Ascending aorta (tissue), 2 donors: ENCODE measurements at regions not wholly inside any gene's neighbourhood (a gene's known extent, or its start where the extent isn't known, plus 50 kb on each side); places are given as distances from the start of the nearest gene placed in this dataset.
A peak's percentile ranks its signal among the peaks of the same experiment; 100 is the strongest.

Experiments used
- DNase-seq, 2 donors: peaks; one replicate each; pipeline ENCODE4 v3.0.0-alpha.2; 2019; ENCODE audit warnings: low spot score in 2 of 2
- H3K27ac ChIP-seq, 2 donors: fragments of 200-600 bp; sonication (generic); one replicate each; pipeline ENCODE4 v1.5.1; 2016 to 2017; ENCODE audit warnings: mild to moderate bottlenecking in 1 of 2
- H3K27me3 ChIP-seq: fragments of 200-600 bp; sonication (generic); one replicate; pipeline ENCODE4 v1.5.1; 2017
- H3K36me3 ChIP-seq, 2 donors: fragments of 200-600 bp; sonication (generic); one replicate each; pipeline ENCODE4 v1.5.1; 2016
- H3K4me1 ChIP-seq, 2 donors: fragments of 200-600 bp; sonication (generic); one replicate each; pipeline ENCODE4 v1.5.1; 2016 to 2017; ENCODE audit warnings: mild to moderate bottlenecking in 1 of 2
- H3K4me3 ChIP-seq, 2 donors: fragments of 200-600 bp; sonication (generic); one replicate each; pipeline ENCODE4 v1.5.1; 2016 to 2017; ENCODE audit warnings: mild to moderate bottlenecking in 1 of 2
- H3K9me3 ChIP-seq, 2 donors: fragments of 200-600 bp; sonication (generic); one replicate each; pipeline ENCODE4 v1.5.1; 2016
- intact Hi-C: fragments of 100-400 bp; cut with DNase I; formaldehyde crosslinking; loops from one replicate; pipeline ENCODE4 v1.15.1; 2023
- TF ChIP-seq, protein P1 (sequence below), 3 experiments: fragments of 200-600 bp in 2 of 3; fragments of 450-650 bp in 1 of 3; sonication (generic) in 2 of 3; IDR thresholded peaks; one replicate each; pipeline ENCODE4 v1.5.1; 2016 to 2019; ENCODE audit warnings: antibody characterized with exemption in 3 of 3, mild to moderate bottlenecking in 1 of 3, moderate library complexity in 1 of 3

GRCh38 chr9:80078826-80079225 is 507.1 kb downstream of the TLE4 start:
- Histone ChIP-seq H3K4me1 (peaks cover 0 to 2% of the 10 kb centered on the region in 2 donors), H3K36me3 (no peaks in the 10 kb centered on the region), H3K27ac (no peak overlapping the region), H3K9me3 (no peaks in the 10 kb centered on the region), H3K27me3 (no peaks in the 10 kb centered on the region), H3K4me3 (no peak overlapping the region)
- DNase-seq = no peak
- TF ChIP-seq, protein P1, sequence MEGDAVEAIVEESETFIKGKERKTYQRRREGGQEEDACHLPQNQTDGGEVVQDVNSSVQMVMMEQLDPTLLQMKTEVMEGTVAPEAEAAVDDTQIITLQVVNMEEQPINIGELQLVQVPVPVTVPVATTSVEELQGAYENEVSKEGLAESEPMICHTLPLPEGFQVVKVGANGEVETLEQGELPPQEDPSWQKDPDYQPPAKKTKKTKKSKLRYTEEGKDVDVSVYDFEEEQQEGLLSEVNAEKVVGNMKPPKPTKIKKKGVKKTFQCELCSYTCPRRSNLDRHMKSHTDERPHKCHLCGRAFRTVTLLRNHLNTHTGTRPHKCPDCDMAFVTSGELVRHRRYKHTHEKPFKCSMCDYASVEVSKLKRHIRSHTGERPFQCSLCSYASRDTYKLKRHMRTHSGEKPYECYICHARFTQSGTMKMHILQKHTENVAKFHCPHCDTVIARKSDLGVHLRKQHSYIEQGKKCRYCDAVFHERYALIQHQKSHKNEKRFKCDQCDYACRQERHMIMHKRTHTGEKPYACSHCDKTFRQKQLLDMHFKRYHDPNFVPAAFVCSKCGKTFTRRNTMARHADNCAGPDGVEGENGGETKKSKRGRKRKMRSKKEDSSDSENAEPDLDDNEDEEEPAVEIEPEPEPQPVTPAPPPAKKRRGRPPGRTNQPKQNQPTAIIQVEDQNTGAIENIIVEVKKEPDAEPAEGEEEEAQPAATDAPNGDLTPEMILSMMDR (IDR thresholded peaks at IDR 0.05) = no peak
- intact Hi-C loops = no loop called here

DNA sequence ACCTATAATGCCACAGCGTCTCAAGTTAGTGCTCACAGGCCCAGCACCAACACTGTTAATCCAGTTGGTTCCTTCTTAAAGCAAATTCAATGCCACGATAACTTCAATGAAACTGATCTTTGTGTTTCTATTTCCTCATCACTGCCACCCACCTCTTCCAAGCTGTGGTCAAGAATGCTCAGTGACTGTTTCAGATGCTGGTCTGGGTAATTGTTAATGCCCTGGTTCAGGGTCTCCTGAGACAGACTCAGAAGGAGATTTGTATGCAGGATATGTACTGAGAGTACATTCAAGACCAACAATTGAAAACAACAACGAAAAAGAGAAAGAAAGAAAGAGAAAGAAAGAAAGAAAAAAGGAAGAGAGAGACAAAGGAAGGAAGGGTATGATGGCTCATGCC is 505.3 kb downstream of the TLE4 start:
- Histone ChIP-seq H3K27me3 (no peaks in the 10 kb centered on the region), H3K9me3 (no peaks in the 10 kb centered on the region), H3K4me1 (peaks cover 0 to 2% of the 10 kb centered on the region in 2 donors), H3K27ac (no peak overlapping the region), H3K4me3 (no peak overlapping the region), H3K36me3 (no peaks in the 10 kb centered on the region)
- DNase-seq = no peak
- intact Hi-C loops = no loop called here
- TF ChIP-seq, protein P1 (IDR thresholded peaks at IDR 0.05) = no peak

- Histone ChIP-seq H3K36me3 (no peaks in the 10 kb centered on the region), H3K4me3 (no peak overlapping the region), H3K27ac (no peak overlapping the region), H3K4me1 (peaks cover 0 to 2% of the 10 kb centered on the region in 2 donors), H3K9me3 (no peaks in the 10 kb centered on the region), H3K27me3 (no peaks in the 10 kb centered on the region)
- intact Hi-C loops = no loop called here
- DNase-seq = no peak
- TF ChIP-seq, protein P1 (IDR thresholded peaks at IDR 0.05) = no peak
Measured at GRCh38 chr9:80076162-80076561, 504.4 kb downstream of the TLE4 start.

GRCh38 chr9:80074439-80074838 is 502.7 kb downstream of the TLE4 start:
- H3K27me3 ChIP-seq = no peaks in the 10 kb centered on the region
- H3K27ac ChIP-seq = peak overlapping the region in 1 of 2 donors; percentile 2
- H3K36me3 ChIP-seq = no peaks in the 10 kb centered on the region
- intact Hi-C loops = no loop called here
- H3K4me3 ChIP-seq = no peak overlapping the region
- TF ChIP-seq, protein P1 (IDR thresholded peaks at IDR 0.05) = no peak
- no peak for DNase-seq
- no peaks in the 10 kb centered on the region for H3K9me3 ChIP-seq
- H3K4me1 ChIP-seq = peaks cover 0 to 2% of the 10 kb centered on the region in 2 donors

GRCh38 chr9:80072451-80072850 is 500.7 kb downstream of the TLE4 start:
- TF ChIP-seq, protein P1 (IDR thresholded peaks at IDR 0.05) = no peak
- no peaks in the 10 kb centered on the region for H3K36me3 ChIP-seq
- DNase-seq = no peak
- no peak overlapping the region for H3K4me3 ChIP-seq
- no peaks in the 10 kb centered on the region for H3K9me3 ChIP-seq
- no peak overlapping the region for H3K27ac ChIP-seq
- H3K27me3 ChIP-seq = no peaks in the 10 kb centered on the region
- peaks cover 0 to 2% of the 10 kb centered on the region in 2 donors for H3K4me1 ChIP-seq
- intact Hi-C loops = no loop called here
